ENCODE measurements at regions not wholly inside any gene's neighbourhood (a gene's known extent, or its start where the extent isn't known, plus 50 kb on each side); places are given as distances from the start of the nearest gene placed in this dataset.
"Not testable (repeated sequence)": the region's sequence is repeated elsewhere in the genome, so short reads cannot be mapped to it uniquely, and the experiment has no call there.

GRCh38 chr9:113665064-113665463, 201.5 kb downstream of the RGS3 start:
- no peak for DNase-seq

- no peak for DNase-seq
These were observed 202.2 kb downstream of the RGS3 start for GRCh38 chr9:113665756-113666155.

GRCh38 chr9:113668061-113668460, 204.5 kb downstream of the RGS3 start:
- DNase-seq = no peak

DNA sequence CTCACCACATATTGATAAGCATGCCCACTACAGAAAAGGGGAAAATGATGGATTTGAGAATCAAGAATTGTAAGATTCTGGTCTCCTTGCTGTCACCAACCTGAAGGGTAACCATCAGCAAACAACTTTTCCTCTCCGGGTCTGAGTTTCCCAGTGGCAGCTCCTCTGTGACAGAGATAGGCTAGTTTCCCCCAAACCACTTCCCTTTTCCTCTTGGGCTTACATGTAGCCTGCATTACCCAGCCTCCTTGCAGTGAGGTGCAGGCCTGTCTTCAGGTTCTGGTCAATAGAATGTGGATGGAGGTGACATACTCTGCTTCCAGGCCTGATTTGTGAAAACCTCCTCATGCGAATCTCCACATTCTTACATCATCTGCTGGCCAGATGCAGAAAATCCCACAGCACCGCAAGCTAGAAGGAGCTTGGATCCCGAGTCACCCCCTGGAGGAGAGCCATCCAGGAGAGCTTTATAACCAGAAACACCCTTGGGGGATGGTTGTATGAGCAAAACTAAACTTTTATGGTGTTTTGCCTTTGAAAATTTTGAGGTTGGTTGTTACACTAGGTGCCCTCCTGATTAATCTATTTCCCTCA, 206.1 kb downstream of the RGS3 start:
- DNase-seq = no peak

- DNase-seq = no peak
These were observed 202.4 kb upstream of the ZNF618 start for GRCh38 chr9:113673726-113674125.

- DNase-seq = no peak
These were observed 201.7 kb upstream of the ZNF618 start for GRCh38 chr9:113674436-113674835.

DNA sequence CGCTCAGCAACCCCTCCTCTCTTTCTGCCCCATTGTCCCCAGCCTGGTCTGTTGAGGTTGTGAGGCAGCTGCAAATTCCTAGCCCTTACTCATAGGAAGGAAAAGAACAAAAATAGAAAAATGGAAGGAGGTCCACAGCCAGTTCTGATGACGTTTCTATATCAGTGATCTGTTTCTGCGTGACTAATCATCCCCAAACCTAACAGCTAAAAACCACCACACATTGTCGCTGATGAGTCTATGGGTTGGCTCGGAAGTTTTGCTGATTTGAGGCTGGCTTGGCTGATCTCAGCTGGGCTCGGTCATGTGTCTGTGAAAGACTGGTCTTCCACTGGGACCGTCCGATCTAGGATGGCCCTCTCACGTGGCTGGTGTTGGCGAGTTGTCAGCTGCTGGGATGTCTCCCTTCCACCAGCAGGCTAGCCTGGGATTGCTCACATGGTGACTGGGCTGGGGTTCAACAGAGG, 200.6 kb upstream of the ZNF618 start:
- DNase-seq = no peak

GRCh38 chr9:113677057-113677456, 199.1 kb upstream of the ZNF618 start:
- no peak for DNase-seq

- DNase-seq = no peak
These were observed 198.5 kb upstream of the ZNF618 start for GRCh38 chr9:113677569-113677968.

DNA sequence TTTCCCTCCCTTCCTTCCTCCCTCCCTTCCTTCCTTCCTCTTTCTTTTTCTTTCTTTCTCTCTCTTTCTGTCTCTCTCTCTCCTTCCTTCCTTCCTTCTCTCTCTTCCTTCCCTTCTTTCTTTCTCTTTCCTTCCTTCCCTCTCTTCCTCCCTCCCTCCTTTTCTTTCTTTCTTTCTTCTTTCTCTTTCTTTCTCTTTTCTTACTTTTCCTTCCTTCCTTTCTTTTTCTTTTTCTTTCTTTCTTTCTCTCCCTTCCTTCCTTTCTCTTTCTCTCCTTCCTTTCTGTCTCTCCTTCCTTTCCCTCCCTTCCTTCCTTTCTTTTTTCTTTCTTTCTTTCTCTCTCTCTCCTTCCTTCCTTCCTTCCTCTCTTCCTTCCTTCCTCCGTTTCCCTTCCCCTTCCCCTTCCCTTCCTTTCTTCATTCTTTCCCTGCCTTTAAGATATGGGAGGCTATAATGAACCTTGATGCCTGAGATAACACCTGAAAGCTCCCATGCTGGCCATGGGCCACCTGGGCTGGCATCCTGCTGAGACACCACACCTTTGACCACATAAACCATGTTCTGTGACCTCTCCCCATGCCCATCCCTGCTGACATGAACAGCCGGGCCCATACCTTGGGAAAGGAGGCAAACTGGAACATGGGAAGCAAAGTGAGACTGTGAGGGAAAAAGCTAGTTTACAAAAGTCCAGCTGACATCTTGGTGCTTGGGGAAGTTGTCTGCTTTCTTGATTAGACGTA, 197.8 kb upstream of the ZNF618 start:
- DNase-seq = no peak

DNA sequence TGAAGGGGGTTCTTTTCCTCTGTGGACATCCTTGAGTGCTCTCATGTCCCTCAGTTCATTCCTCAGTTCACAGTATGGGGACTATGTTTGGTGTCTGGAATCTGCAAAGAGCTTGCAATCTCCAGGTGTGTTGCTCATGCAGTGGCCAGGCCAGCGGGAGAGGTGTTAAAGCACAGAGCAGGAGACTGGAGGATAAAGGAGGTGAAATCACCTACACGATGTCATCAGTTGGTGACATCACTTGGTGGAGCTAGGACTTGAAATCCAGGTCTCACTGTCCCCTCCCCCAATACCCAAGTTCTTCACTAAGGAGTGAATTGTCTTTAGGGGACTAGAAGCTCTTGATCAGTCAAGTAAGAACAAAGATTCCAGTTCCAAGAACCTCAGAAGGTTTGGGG, 197.3 kb upstream of the ZNF618 start:
- DNase-seq = no peak

- DNase-seq = no peak
These were observed 193.8 kb upstream of the ZNF618 start for GRCh38 chr9:113682297-113682771.

GRCh38 chr9:113685636-113686035, 190.5 kb upstream of the ZNF618 start:
- not testable (repeated sequence) for DNase-seq

- DNase-seq = no peak
These were observed 188.9 kb upstream of the ZNF618 start for GRCh38 chr9:113687107-113687679.

DNA sequence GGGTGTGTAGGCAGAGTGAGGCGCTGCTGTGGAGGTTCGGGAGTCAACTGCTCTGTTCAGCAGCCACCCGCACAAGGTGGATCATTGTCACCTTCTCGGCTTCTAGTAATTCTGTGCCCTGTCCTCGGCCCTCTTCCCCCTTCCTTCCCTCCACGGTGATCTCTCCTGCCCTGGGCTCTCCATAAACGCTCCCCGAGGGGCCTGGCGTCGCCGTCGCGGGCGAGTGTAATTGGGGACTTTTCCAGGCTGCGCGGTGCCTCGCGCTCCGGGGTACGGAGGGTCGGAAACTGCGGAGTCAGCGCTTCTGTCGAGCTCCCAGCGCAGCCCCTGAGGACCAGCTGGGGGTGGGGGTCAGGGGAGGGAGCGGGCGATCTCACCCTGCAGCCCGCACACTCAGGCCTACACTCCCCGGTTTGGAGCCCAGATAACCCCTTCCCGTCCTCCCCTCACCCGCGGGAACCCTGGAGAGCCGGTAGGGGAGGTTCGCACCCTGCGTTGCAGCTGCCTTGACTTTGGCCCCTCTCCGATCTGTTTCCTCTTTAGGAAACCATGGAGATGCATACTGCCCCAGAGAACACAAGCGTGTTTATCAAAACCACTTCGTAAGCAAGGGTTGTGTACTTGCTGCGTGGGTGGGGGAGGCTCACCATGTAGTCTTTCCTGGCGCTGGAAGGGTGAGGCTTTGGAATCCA, 188.3 kb upstream of the ZNF618 start:
- DNase-seq = no peak

- no peak for DNase-seq
These were observed 185.9 kb upstream of the ZNF618 start for GRCh38 chr9:113690055-113690740.

- DNase-seq = no peak
These were observed 183.9 kb upstream of the ZNF618 start for GRCh38 chr9:113692256-113692655.

GRCh38 chr9:113694912-113695311, 181.2 kb upstream of the ZNF618 start:
- DNase-seq = no peak

DNA sequence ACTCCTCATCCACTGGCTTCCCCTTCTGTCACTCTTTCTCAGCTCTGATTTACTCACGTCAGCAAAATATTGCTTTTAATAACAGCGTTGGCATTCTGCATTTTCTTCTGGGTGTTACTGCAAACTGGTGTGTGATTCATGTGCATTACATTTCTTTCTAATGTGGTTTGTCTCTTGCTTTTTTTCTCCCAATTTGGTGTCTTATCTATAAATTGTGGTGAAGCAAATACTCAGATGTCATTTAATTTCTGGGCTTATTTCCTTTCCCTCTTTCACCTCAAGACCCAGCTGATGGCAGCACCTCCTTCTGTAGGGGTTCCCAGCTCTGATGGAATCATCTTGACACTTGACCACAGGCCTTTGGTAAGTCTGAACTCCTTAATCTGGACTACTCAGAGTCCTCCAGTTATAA, 180.7 kb upstream of the ZNF618 start:
- no peak for DNase-seq

DNA sequence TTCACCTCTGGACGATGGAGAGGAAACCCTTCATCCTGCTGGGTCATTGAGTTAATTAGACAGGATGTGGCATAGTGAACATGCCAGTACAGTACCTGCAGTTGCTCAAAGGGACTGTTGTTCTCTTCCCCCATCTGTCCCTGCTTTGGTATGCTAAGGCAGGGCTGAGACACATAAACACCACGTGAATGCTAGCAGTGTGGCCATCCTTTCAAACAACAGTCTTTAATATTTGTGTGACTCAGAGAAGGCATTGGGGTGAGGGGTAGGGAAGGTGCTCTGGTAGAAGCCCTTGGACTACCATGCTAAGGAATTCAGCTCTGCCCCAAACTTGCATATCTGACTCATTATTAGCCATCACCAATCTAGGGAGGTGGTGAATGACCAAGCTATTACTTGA, 180.2 kb upstream of the ZNF618 start:
- no peak for DNase-seq

- DNase-seq = no peak
These were observed 174.0 kb upstream of the ZNF618 start for GRCh38 chr9:113701774-113702755.

Data from CD4-positive, alpha-beta T cell treated with Interferon gamma for 1 hour (primary cell).